GM18508 (cell line): ENCODE measurements at regions not wholly inside any gene's neighbourhood (a gene's known extent, or its start where the extent isn't known, plus 50 kb on each side); places are given as distances from the start of the nearest gene placed in this dataset.

Experiments
- ATAC-seq: cut with Tn5 transposase; IDR thresholded peaks from one replicate; pipeline ENCODE4 v1.9.1; 2021; ENCODE audit warnings: moderate number of reproducible peaks; ENCODE audit not compliant: insufficient read depth, unreplicated experiment

DNA sequence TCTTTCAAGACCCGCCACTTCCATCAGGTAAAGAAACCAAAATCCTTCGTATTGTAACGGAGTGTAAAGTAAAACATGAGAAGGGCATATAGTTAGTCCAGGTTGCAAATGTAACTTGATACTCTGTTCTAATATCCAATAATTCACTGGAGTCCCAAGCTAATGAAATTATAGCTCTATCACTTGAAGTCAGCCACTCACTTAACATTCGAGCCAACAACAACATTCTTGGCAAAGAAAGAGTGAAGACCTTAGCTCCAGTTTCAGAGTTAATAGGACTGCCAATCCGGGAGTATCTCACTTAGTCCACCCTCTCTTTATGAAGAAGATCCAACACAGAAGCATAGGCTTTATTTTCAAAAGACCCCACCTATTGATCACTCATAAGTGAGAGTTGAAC is 298.0 kb upstream of the SOX11 start:
- ATAC-seq = no peak

DNA sequence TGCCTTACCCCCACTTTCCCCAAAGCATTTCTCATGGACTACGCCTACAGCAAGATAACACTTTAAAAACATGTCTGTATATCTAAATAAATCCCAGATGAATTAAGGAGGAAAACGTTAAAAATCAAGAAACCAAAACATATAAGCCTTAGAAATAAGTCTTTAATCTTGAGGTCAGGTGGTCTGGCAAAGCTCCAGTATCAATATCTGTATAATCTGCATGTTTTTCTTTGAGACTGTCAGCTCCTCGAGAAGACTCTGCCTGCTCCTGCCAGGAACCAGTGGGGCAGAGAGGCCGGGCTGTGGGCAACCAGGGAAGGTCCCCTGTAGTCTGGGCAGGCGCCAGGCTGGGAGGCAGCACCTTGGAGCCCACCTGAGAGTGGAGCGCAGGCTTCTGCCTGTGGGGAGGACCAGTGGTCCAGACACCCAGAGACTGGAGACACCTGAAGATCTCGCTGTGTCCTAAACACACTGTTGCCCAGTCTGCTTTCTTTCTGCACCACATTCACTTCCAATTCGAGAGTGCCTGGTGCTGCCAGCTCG is 291.0 kb upstream of the SOX11 start:
- no peak for ATAC-seq

DNA sequence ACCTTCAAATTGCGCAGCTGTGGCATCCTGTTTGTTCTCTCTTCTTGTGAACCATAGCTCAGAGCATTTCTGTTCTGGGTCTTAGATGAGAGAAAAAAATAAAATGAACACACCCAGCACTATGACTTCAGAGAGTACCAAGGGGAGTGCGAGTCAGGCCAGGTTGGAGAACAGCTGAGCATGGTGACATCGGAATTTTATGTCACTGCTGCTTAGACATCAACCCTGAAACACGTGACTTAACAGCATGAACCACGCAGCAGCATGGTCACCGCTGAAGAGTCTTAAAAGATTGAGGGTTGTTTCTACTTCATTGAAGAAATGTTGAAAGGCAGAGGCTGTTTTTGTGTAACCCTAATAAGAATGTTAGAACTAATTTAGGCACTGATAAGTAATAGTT is 288.8 kb upstream of the SOX11 start:
- no peak for ATAC-seq

DNA sequence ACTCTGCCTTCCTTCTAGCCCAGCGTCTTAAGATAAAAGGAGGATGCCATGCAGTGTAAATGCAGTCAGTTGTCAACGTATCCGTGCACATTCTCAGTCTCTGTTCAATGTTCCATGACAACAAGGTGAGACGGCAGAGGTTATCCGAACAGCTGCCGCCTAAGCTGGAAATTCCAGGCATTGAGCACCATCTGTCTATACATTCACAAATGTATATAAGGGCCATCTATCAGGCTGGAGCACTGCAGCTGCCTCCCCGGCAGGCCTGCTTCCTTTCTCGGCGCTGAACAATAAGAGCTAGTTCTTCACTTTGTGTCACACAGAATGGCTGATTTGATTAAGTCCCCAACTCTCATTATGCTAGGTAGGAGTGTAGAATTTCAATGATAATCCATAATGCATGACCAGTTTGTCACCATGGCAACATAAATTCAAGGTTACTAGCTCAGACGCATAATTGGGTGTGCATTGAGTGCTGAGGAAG is 282.2 kb upstream of the SOX11 start:
- ATAC-seq = no peak

DNA sequence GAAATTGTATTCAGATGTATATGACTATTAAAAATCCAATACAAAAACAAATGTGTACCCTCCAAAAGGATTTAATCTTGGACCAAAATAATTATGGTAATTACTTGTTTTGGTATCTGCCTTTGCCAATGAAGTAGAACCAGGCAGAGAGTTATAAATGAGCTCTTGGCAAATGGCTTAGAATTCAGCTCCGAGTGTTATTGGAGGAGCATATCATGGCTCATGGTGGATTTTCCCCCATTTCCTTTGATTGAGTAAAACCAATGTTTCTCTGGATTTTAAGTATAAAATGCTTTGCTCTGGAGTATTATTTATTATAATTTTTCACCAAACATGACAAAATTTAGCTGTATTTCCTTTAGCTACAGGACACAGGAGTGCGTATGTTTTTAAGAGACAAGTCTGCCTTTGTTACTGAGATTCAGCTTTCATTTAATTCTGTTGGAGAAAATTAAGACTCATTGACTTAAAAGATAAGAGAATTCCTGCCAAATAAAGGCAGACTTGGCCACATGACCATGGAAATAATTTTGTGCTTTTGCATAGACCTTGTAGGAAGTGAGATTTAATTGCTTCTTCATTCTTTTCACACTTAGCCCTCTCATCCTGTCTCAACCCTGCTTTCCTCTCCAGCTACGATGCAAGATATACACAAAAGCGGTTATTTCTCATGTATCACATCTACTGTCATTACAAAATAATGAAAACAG is 281.0 kb upstream of the SOX11 start:
- no peak for ATAC-seq

DNA sequence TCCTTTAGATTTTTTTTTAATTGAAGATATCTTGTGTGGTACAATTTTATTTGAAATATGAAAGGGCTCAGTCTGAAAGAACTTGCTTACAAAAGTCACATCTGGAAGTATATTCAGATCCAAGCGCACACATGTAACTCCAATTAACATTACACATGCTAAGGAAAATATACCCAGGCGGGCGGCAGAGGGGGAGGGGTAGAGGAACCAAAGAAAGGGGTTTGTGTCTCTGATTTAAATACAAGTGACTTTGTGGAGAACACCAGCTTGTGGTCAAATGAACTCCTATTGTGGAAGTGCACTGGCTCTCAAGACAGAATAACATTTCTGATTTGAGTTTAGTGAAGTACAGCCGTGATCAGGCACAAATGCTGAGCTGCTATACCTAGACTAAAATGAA is 280.2 kb upstream of the SOX11 start:
- no peak for ATAC-seq

DNA sequence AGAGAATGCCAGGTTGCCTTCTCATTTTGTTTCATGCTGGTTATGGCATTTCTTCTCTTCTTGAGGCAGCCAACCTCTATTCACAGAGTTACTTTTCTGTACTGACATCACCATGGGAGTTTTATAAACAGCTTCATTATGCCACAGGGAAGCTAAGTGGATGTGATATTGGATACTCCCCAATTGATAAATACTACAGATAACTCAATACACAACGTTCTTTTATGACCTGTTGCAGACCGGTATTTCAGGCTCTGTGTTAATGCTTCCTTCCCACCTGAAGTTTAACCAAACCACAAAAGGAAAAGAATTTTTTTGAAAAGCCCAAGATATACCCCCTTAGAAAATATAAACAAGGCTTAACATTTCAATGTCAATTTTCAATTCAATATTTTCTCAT is 258.3 kb upstream of the SOX11 start:
- ATAC-seq = no peak

DNA sequence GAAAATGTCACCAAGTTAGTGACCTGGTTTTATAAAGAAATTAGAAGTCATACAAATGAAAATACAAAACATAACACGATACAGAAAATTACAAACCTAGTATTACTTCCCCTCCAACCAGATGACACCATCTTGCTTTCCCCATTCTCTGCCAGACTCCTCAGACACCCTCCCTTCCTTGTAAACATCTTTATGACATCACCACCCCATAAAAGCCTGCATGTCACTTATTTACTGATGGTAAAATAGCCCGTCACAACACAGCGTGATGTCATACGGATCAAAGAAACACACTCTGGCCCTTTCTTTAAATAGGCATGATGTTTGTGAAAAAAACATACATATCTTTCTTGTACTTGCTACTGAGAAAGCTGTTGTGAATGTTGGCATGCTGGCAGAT is 254.8 kb upstream of the SOX11 start:
- ATAC-seq = no peak

DNA sequence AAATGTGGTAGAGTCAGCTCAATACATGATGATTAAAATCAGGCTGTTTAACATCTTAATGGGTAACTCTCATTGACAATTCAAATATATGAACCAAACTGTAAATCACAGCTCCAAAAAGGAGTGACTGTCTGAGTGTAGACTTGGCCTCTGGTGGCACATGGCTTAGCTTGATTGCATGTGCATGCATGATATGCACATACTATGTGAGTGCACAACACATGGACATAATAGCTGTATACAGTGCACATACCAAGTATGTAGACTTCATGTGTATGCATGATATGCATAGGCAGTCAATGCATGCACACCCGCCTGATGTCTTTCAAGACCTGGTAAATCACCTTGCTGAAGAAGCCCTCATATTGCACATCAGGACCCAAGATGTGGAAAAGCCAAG is 252.0 kb upstream of the SOX11 start:
- ATAC-seq = no peak

DNA sequence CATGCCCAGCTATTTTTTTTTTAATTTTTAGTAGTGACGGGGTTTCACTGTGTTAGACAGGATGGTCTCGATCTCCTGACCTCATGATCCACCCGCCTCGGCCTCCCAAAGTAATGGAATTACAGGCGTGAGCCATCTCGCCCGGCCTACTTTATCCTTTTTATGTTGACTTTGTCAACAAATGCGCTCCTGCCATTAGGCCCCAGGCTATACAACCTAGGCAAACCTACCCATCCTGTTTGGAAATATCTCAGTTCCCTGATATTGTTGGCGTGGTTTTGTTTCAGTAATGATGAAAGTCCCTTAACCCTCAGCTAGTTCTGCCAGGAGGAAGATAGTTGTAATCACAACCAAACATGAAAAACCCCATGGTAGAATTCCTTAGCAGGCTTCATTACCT is 249.4 kb upstream of the SOX11 start:
- ATAC-seq = no peak

DNA sequence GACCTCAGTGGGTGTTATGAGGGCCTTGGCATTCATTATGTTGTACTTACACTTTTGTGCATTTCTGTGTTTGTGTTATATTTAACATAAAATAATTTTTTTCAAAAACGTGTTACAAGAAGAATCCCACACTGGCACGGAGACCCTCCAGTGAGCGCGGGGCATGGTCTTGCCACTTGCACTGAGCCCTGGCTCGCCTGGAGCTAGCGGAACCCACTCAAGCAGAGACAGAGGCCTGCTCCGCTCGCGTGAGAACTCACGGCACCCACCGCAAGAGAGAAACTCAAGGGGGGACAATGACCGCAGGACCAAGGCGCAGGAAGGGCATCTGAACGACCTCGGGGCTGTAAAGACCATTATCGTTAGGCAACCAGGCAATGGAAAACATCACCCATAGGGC is 248.0 kb upstream of the SOX11 start:
- no peak for ATAC-seq

DNA sequence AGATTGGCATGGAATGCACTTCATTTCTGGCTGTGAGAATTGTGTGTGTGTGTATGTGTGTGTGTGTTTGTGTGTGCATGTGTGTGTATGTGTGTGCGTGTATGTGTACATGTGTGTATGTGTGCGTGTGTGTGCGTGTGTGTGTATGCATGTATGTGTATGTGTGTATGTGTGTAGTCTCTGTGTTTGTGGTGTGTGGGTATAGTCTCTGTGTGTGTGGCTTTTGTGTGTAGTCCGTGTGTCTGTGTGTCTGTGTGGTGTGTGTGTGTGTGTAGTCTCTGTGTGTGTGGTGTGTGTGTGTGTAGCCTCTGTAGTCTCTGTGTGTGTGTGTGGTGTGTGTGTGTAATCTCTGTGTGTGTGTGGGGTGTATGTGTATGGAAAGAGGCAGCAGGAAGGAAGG is 247.3 kb upstream of the SOX11 start:
- ATAC-seq = no peak

DNA sequence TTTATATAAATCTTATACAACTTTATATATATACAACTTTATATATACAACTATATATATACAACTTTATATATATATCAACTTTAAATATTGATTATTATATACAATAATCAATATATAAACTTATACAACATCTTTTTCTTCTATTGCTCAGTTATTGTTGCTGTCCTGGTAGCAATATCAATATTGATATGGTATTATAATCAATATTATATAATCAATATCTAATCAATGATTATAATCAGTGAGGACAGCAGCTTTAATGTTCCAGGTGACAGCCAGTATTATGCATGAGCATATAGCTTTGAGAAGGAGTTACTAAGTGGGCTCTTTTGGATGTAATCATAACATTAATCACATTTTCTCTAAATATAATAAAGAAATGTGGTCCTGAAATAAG is 242.3 kb upstream of the SOX11 start:
- no peak for ATAC-seq

DNA sequence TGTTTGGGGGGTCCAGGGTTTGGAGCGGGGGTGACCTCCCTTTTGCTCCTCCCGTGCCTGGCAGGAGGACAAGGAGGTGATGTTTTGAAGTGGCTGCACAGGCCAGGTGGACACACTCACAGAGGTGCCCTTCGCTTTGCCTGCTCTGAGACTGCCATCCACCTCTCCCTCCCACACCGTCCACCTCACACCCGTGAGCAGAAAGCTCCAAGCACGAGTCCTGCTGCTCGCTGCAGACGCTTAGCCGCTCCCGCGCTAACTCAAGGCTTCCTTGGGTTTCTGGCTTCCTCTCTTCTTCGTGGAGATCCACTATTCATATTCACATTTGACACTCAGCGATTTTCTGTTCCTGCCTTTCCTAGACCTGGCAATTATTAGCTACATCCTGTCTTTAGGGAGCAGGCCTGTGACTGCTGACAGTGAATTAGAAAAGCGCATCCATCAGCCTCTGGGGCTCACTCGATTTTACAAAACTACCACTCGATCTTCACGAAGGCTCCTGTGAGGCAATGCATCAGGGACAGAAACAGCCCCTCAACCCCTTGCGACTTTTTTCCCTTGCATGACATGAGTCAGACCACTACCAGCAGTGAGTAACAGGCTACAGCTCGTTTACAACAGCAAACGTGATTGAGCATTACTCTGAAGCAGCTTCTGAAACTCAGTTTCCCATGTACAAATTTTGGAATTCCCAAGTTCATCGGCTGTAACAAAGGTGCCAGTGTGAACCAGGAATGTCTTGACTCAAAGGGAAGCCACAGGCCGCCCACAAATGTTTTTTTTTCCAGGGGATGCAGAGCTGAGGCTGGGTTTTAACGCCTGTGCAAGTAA is 238.7 kb upstream of the SOX11 start:
- ATAC-seq = no peak

DNA sequence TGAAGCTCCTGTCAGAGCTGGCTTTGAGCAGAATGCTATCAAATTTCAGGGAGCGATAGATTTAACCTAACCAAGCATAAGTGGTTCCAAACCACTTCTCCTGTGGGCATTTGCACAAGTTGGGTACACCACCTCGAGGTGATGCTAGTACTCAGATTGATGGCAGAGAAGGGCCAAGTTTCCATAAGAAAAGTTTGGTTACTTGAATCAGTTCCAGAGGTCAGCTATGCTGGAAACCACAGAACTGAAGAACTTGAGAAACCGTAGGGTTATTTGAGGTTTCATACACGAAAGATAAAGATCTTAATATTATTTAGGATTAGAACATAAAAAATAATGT is 238.2 kb upstream of the SOX11 start:
- ATAC-seq = no peak

DNA sequence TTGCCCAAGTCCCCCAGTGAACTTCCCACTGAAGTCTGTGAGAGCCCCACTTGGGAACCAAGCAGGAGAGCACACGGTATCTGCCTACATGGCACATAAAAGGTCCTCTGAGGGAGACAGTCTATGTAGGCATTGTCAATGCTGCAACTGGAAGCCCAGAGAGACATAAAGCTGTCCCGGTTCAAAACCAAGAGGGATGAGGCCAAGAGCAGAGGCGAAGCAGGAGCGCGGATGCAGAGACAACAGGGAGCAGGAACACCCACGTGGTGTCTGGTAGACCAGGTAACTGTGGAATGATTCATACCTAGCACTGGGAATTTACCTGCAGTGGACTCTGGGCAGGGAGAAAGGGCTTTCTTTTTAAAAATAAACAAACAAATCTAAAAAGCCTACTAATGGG is 233.1 kb upstream of the SOX11 start:
- no peak for ATAC-seq

DNA sequence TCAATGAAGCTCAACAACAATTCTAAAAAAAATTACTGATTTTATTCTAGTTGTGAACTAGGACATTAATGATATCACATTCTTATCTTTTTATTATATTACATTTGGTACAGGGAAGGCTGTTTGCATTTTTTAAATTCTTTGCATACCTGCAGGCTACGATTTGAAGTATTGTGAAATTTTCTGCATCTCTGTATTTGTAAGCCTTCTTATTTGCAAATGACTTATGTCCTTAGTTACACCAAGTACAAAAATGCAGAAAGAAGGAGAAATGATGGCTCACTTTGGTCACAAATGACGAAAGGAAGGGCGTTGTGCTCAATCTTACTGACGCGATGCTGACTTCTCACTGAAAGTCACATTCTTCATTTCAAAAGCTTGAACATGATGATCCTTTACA is 227.5 kb upstream of the SOX11 start:
- no peak for ATAC-seq

DNA sequence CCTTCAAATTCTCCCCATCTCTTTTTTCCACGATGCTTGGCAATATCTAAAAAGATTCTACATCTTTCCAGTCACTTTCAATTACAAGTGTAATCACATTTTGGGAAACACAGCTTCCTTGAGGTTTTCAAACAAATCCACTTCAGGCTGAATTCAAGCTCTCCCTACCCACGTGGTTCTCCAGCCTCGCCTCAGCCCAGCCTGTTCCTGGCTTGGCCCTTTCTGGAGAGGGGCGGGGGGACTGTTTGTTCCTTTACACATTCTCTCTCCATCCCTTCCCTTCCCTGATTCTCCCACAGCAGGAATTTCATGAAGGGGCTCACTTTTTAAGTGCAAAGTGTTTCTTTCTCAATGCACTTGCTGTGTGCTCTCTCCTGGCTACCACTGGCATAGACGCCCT is 226.3 kb upstream of the SOX11 start:
- no peak for ATAC-seq

DNA sequence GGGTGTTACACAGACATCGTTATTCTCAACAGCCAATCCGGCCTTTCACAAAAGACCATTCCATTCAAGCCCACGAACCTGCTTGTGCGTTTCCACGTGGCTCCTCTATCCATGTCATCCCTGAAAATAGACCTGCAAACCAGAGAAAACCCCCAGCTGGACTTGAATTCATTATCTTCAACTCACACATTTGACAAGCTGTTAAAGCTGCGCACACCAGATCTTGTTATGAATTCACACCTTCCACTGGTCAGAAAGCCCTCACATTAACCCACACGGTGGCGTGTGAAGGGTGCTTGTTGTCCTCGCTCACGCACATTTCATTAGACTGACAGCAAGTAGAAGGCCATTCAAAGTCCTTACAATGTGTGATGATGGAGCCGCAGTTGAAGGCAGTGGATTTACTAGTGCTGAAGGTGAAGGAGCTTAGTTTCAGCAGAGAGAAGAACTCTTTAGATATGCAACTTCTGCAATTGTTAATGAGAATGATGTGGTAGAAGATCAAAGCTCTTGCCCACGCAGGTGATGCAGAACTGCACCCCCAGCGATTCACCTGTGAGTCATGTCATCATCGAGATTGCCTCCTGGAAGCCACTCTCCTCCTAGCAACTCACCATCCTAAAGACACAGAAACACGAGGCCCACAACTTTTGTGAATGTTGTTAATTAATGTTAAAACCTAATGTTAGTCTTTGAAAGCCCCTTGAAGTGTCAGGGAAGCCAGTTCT is 224.8 kb upstream of the SOX11 start:
- no peak for ATAC-seq

DNA sequence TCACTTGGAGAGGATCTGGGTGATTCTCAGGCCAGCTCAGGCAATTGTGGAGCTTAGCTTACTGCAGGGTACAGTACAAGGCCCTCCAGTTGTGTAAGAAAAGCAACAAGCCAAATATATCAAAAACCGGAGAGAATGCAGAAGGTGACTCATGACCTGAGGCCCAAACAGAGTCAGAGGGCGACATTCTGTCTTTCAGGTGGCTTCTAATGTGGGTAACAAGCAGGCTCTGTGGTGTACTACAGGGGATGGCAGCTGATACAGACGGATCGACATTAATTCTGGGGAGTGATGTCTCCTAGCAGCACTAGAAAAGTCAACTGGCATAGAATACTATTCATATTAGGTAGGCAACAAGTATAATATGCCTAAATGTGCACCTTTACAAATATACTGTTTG is 219.5 kb upstream of the SOX11 start:
- ATAC-seq = no peak

DNA sequence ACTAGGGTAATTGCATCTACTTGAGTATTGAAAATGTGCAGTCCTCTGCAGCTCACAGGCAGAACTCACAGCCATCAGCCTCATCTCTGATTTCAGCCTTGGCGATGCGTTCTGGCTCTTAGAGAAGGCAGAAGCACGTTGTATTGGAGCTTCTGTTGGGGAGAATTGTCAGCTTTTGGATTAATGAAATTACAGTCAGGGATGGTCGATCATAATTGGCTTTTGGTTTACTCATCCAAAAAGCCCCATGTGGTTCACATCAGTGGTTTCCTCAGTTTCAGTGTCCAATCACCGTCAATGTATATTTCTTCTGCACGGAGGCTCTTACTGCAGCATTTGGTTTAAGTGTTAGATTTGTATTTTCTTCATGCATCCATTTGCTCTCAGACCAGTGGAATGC is 218.5 kb upstream of the SOX11 start:
- no peak for ATAC-seq
